Superior temporal gyrus (tissue), 1 donor: ENCODE measurements at regions not wholly inside any gene's neighbourhood (a gene's known extent, or its start where the extent isn't known, plus 50 kb on each side); places are given as distances from the start of the nearest gene placed in this dataset.

Experiments
- DNase-seq: peaks from one replicate; pipeline ENCODE4 v3.0.0-alpha.2; 2016; ENCODE audit errors: extremely low spot score

GRCh38 chr13:78784014-78784750 lies 125.2 kb upstream of the OBI1 start:
- no peak for DNase-seq

GRCh38 chr13:78780708-78781107 lies 121.8 kb upstream of the OBI1 start:
- DNase-seq = no peak

GRCh38 chr13:78779608-78780007 lies 120.7 kb upstream of the OBI1 start:
- DNase-seq = no peak

GRCh38 chr13:78777976-78778375 lies 119.0 kb upstream of the OBI1 start:
- DNase-seq = no peak

- no peak for DNase-seq
Measured at GRCh38 chr13:78777396-78777795, 118.4 kb upstream of the OBI1 start.

- no peak for DNase-seq
Measured at GRCh38 chr13:78772933-78773332, 114.0 kb upstream of the OBI1 start.

- DNase-seq = no peak
Measured at GRCh38 chr13:78770601-78771000, 111.6 kb upstream of the OBI1 start.

GRCh38 chr13:78768950-78769349 lies 110.0 kb upstream of the OBI1 start:
- no peak for DNase-seq

- no peak for DNase-seq
Measured at GRCh38 chr13:78764665-78765064, 105.7 kb upstream of the OBI1 start.

GRCh38 chr13:78762825-78763224 lies 103.9 kb upstream of the OBI1 start:
- no peak for DNase-seq

GRCh38 chr13:78759704-78760103 lies 100.7 kb upstream of the OBI1 start:
- no peak for DNase-seq

GRCh38 chr13:78758549-78758948 lies 99.6 kb upstream of the OBI1 start:
- DNase-seq = no peak

GRCh38 chr13:78753435-78753834 lies 94.5 kb upstream of the OBI1 start:
- no peak for DNase-seq

- DNase-seq = no peak
Measured at GRCh38 chr13:78750735-78751134, 91.8 kb upstream of the OBI1 start.

- DNase-seq = no peak
Measured at GRCh38 chr13:78743973-78744372, 85.0 kb upstream of the OBI1 start.

- DNase-seq = no peak
Measured at GRCh38 chr13:78742659-78743058, 83.7 kb upstream of the OBI1 start.

- no peak for DNase-seq
Measured at GRCh38 chr13:78736142-78736541, 77.2 kb upstream of the OBI1 start.

GRCh38 chr13:78732445-78733017 lies 73.6 kb upstream of the OBI1 start:
- DNase-seq = no peak

GRCh38 chr13:78722700-78723099 lies 63.7 kb upstream of the OBI1 start:
- DNase-seq = no peak

- no peak for DNase-seq
Measured at GRCh38 chr13:78719367-78719766, 60.4 kb upstream of the OBI1 start.

GRCh38 chr13:78714717-78715116 lies 55.8 kb upstream of the OBI1 start:
- DNase-seq = no peak

GRCh38 chr13:78712831-78713230 lies 53.9 kb upstream of the OBI1 start:
- DNase-seq = no peak

GRCh38 chr13:78709028-78709427 lies 50.1 kb upstream of the OBI1 start:
- no peak for DNase-seq
